Endothelial cell of umbilical vein (primary cell): ENCODE measurements at regions not wholly inside any gene's neighbourhood (a gene's known extent, or its start where the extent isn't known, plus 50 kb on each side); places are given as distances from the start of the nearest gene placed in this dataset.

ENCODE experiments used
- EZH2 ChIP-seq: IDR thresholded peaks from 2 replicates; pipeline ENCODE4 v1.6.1; 2012; ENCODE audit warnings: borderline replicate concordance, low read depth, mild to moderate bottlenecking, moderate library complexity, low read length, inconsistent platforms; ENCODE audit not compliant: severe bottlenecking
- FOS ChIP-seq: IDR thresholded peaks from 2 replicates; pipeline ENCODE4 v1.6.1; 2011; ENCODE audit warnings: mild to moderate bottlenecking, low read length, moderate library complexity, borderline replicate concordance; ENCODE audit not compliant: insufficient read depth
- GATA2 ChIP-seq: IDR thresholded peaks from 2 replicates; pipeline ENCODE4 v1.7.0; 2011; ENCODE audit warnings: low read depth, mild to moderate bottlenecking, moderate library complexity, mixed read lengths, low read length; ENCODE audit not compliant: insufficient read length, insufficient read depth
- JUN ChIP-seq: IDR thresholded peaks from 2 replicates; pipeline ENCODE4 v1.6.1; 2011; ENCODE audit warnings: borderline replicate concordance, low read depth; ENCODE audit not compliant: insufficient read length, insufficient read depth
- MYC ChIP-seq: IDR thresholded peaks from one replicate; pipeline ENCODE4 v1.6.1; 2011; ENCODE audit warnings: mild to moderate bottlenecking, low read depth, low read length
- POLR2A ChIP-seq: IDR thresholded peaks from 2 replicates; pipeline ENCODE4 v1.6.1; 2012; ENCODE audit warnings: low read depth, mild to moderate bottlenecking, control low read depth, low read length
- POLR2AphosphoS5 ChIP-seq: IDR thresholded peaks from 2 replicates; pipeline ENCODE4 v1.6.1; 2012; ENCODE audit warnings: low read depth, mild to moderate bottlenecking, control low read depth, low read length, moderate library complexity; ENCODE audit not compliant: insufficient read depth
- TF ChIP-seq, protein P1 (sequence below), 2 donors: IDR thresholded peaks; 1 replicate in 1 of 2; 2 replicates in 1 of 2; pipeline ENCODE4 v1.5.1; 2011; ENCODE audit warnings: low read length in 2 of 2, mild to moderate bottlenecking in 2 of 2, moderate library complexity in 2 of 2, control low read depth in 1 of 2, inconsistent platforms in 1 of 2, low read depth in 1 of 2; ENCODE audit not compliant: insufficient read depth in 1 of 2; ENCODE audit errors: extremely low read depth in 1 of 2
- TF ChIP-seq, protein P2 (sequence below): IDR thresholded peaks from 2 replicates; pipeline ENCODE4 v1.6.1; 2011; ENCODE audit not compliant: insufficient read depth, insufficient read length

DNA sequence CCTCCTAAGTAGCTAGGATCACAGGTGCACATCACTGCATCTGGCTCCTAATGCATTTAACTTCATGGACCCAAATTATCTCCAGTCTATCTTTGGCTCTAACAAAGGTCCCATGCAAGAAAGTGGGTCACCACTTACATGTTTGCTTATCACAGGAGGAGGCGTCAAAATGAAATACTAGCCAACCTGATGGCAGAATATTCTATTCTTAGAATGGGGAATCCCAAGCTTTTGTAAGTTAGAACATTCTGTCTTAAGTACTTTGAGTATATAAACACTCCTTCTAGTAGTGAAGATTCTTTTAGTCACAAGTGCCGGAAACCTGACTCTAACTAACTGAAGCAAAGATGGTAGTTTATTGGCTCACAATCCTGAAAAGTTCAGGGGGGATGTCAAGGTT lies 72.0 kb upstream of the ADAMTS9 start:
- no peak for TF ChIP-seq POLR2AphosphoS5
- TF ChIP-seq, protein P1, sequence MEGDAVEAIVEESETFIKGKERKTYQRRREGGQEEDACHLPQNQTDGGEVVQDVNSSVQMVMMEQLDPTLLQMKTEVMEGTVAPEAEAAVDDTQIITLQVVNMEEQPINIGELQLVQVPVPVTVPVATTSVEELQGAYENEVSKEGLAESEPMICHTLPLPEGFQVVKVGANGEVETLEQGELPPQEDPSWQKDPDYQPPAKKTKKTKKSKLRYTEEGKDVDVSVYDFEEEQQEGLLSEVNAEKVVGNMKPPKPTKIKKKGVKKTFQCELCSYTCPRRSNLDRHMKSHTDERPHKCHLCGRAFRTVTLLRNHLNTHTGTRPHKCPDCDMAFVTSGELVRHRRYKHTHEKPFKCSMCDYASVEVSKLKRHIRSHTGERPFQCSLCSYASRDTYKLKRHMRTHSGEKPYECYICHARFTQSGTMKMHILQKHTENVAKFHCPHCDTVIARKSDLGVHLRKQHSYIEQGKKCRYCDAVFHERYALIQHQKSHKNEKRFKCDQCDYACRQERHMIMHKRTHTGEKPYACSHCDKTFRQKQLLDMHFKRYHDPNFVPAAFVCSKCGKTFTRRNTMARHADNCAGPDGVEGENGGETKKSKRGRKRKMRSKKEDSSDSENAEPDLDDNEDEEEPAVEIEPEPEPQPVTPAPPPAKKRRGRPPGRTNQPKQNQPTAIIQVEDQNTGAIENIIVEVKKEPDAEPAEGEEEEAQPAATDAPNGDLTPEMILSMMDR (IDR thresholded peaks at IDR 0.05; ENCODE audit: extremely low read depth in 1 of 2, insufficient read depth in 1 of 2, low read depth in 1 of 2, low read length in 2 of 2), result no peak
- TF ChIP-seq POLR2A, result no peak
- no peak for TF ChIP-seq EZH2
- no peak for TF ChIP-seq JUN
- TF ChIP-seq, protein P2, sequence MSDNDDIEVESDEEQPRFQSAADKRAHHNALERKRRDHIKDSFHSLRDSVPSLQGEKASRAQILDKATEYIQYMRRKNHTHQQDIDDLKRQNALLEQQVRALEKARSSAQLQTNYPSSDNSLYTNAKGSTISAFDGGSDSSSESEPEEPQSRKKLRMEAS, result no peak
- no peak for TF ChIP-seq GATA2
- TF ChIP-seq FOS, result no peak
- no peak for TF ChIP-seq MYC
